DOHH2 (cell line): ENCODE measurements at regions not wholly inside any gene's neighbourhood (a gene's known extent, or its start where the extent isn't known, plus 50 kb on each side); places are given as distances from the start of the nearest gene placed in this dataset.
"Not testable (repeated sequence)": the region's sequence is repeated elsewhere in the genome, so short reads cannot be mapped to it uniquely, and the experiment has no call there.

ENCODE experiments used
- EZH2phosphoT487 ChIP-seq: fragments of 200-600 bp; sonication (generic); IDR thresholded peaks from 2 replicates; pipeline ENCODE4 v1.6.1; 2017; ENCODE audit warnings: borderline replicate concordance, mild to moderate bottlenecking, antibody characterized with exemption, low read length, moderate library complexity, mixed read lengths
- TF ChIP-seq, protein P1 (sequence below): fragments of 200-600 bp; sonication (generic); IDR thresholded peaks from one replicate; pipeline ENCODE4 v1.5.1; 2014; ENCODE audit warnings: antibody characterized with exemption, mild to moderate bottlenecking, low read depth, low read length; ENCODE audit not compliant: poor library complexity, severe bottlenecking

DNA sequence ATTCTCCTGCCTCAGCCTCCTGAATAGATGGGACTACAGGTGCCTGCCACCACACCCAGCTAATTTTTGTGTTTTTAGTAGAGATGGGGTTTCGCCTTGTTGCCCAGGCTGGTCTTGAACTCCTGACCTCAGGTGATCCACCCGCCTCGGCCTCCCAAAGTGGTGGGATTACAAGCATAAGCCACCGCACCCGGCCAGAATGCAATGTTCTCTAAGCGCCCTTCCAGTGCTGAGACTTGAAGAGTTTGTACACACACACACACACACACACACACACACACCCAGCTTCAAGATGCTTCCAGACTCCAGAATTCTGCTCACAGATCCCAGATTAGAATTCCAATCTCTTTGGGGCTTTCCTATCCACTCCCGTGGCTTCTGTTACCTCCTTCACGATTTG lies 227.1 kb downstream of the FOXD2 start:
- TF ChIP-seq, protein P1, sequence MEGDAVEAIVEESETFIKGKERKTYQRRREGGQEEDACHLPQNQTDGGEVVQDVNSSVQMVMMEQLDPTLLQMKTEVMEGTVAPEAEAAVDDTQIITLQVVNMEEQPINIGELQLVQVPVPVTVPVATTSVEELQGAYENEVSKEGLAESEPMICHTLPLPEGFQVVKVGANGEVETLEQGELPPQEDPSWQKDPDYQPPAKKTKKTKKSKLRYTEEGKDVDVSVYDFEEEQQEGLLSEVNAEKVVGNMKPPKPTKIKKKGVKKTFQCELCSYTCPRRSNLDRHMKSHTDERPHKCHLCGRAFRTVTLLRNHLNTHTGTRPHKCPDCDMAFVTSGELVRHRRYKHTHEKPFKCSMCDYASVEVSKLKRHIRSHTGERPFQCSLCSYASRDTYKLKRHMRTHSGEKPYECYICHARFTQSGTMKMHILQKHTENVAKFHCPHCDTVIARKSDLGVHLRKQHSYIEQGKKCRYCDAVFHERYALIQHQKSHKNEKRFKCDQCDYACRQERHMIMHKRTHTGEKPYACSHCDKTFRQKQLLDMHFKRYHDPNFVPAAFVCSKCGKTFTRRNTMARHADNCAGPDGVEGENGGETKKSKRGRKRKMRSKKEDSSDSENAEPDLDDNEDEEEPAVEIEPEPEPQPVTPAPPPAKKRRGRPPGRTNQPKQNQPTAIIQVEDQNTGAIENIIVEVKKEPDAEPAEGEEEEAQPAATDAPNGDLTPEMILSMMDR, result not testable (repeated sequence)
- TF ChIP-seq EZH2phosphoT487, result not testable (repeated sequence)
